ENCODE measurements at regions not wholly inside any gene's neighbourhood (a gene's known extent, or its start where the extent isn't known, plus 50 kb on each side); places are given as distances from the start of the nearest gene placed in this dataset.

DNA sequence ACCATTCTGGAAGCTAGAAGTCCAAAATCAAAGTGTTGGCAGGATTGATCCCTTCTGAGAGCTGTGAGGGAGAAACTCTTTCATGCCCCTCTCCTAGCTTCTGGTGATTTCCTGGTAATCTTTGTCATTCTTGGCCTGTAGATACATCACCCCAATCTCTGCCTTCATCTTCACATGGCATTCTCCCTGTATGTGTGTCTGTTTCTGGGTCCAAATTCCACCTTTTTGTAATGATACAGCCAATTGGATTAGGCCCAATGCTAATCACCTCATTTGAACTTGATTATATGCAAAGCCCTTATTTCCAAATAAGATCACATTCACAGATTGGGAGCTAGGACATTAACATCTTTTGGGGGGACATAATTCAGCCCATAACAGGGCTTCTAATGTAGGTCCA, 76.9 kb upstream of the MBIP start:
- CTCF ChIA-PET: no interaction called here

More for the DNA sequence above, 76.9 kb upstream of the MBIP start:
- BruUV-seq (replicated peaks): no TSS peak
- H3K27ac ChIP-seq (ENCODE audit: low read depth, low read length): no peak overlapping the region
- no peak for ATAC-seq
- no peaks in the 10 kb centered on the region for H3K79me2 ChIP-seq (ENCODE audit: insufficient read depth, low read length)
- no peak for DNase-seq (ENCODE audit: low read depth, low spot score)
- no peaks in the 10 kb centered on the region for H3K27me3 ChIP-seq (ENCODE audit: insufficient read depth, low read length)
- ChIA-PET RAD21 (ENCODE audit: low non-redundant PET in 1 of 2, low total read pairs in 2 of 2, uncharacterized antibody in 2 of 2, unreplicated experiment in 2 of 2) (no interaction called here), POLR2A (no interaction called here)
- no peak overlapping the region for H3K4me3 ChIP-seq (replicated peaks in 1 of 2; ENCODE audit: low read depth in 1 of 2, low read length in 2 of 2)
- no peak for TF ChIP-seq CBX3 (IDR thresholded peaks at IDR 0.05; ENCODE audit: low read depth)
- no peak for TF ChIP-seq EZH2 (IDR thresholded peaks at IDR 0.05)
- no peak for TF ChIP-seq TCF7L2 (IDR thresholded peaks at IDR 0.05; ENCODE audit: borderline replicate concordance, extremely low read depth, insufficient read depth, insufficient read length)
- TF ChIP-seq ZNF274 (IDR thresholded peaks at IDR 0.05; ENCODE audit: low read depth, low read length): no peak
- TF ChIP-seq, protein P1, sequence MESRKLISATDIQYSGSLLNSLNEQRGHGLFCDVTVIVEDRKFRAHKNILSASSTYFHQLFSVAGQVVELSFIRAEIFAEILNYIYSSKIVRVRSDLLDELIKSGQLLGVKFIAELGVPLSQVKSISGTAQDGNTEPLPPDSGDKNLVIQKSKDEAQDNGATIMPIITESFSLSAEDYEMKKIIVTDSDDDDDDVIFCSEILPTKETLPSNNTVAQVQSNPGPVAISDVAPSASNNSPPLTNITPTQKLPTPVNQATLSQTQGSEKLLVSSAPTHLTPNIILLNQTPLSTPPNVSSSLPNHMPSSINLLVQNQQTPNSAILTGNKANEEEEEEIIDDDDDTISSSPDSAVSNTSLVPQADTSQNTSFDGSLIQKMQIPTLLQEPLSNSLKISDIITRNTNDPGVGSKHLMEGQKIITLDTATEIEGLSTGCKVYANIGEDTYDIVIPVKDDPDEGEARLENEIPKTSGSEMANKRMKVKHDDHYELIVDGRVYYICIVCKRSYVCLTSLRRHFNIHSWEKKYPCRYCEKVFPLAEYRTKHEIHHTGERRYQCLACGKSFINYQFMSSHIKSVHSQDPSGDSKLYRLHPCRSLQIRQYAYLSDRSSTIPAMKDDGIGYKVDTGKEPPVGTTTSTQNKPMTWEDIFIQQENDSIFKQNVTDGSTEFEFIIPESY (IDR thresholded peaks at IDR 0.05; ENCODE audit: extremely low read depth, insufficient replicate concordance, low read length): no peak
- no peak for TF ChIP-seq SRF (IDR thresholded peaks at IDR 0.05; ENCODE audit: low read depth)
- TF ChIP-seq, protein P2, sequence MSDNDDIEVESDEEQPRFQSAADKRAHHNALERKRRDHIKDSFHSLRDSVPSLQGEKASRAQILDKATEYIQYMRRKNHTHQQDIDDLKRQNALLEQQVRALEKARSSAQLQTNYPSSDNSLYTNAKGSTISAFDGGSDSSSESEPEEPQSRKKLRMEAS (IDR thresholded peaks at IDR 0.05): no peak
- TF ChIP-seq, protein P3, sequence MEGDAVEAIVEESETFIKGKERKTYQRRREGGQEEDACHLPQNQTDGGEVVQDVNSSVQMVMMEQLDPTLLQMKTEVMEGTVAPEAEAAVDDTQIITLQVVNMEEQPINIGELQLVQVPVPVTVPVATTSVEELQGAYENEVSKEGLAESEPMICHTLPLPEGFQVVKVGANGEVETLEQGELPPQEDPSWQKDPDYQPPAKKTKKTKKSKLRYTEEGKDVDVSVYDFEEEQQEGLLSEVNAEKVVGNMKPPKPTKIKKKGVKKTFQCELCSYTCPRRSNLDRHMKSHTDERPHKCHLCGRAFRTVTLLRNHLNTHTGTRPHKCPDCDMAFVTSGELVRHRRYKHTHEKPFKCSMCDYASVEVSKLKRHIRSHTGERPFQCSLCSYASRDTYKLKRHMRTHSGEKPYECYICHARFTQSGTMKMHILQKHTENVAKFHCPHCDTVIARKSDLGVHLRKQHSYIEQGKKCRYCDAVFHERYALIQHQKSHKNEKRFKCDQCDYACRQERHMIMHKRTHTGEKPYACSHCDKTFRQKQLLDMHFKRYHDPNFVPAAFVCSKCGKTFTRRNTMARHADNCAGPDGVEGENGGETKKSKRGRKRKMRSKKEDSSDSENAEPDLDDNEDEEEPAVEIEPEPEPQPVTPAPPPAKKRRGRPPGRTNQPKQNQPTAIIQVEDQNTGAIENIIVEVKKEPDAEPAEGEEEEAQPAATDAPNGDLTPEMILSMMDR (IDR thresholded peaks at IDR 0.05 in 2 of 3, conservative IDR thresholded peaks at IDR 0.05 in 1 of 3; ENCODE audit: borderline replicate concordance in 1 of 3, insufficient read depth in 1 of 3, low read depth in 2 of 3, low read length in 2 of 3): no peak
- TF ChIP-seq SIN3A (IDR thresholded peaks at IDR 0.05; ENCODE audit: low read depth): no peak
- no peak for TF ChIP-seq ZFX (IDR thresholded peaks at IDR 0.05)
- TF ChIP-seq POLR2A (IDR thresholded peaks at IDR 0.05; ENCODE audit: borderline replicate concordance, extremely low read depth, insufficient read depth, insufficient read length): no peak
- no peak for TF ChIP-seq FOSL1 (IDR thresholded peaks at IDR 0.05; ENCODE audit: low read depth)
- H3K9me2 ChIP-seq (ENCODE audit: insufficient read depth): no peaks in the 10 kb centered on the region
- H3K9ac ChIP-seq (ENCODE audit: low read length): no peak overlapping the region
- no peak overlapping the region for H3K4me2 ChIP-seq (ENCODE audit: low read length)
- 0 out of 4 replicates have a peak, but pooled peaks cover 0 to 3% of the 10 kb centered on the region in 2 experiments for H3K9me3 ChIP-seq (ENCODE audit: control insufficient read depth in 1 of 2, insufficient read depth in 1 of 2, low read depth in 1 of 2, low read length in 2 of 2)
- intact Hi-C loops (cut with micrococcal nuclease): no loop called here
- no peak overlapping the region for H2AFZ ChIP-seq (ENCODE audit: low read depth, low read length, poor library complexity, severe bottlenecking)
- no peaks in the 10 kb centered on the region for H3K36me3 ChIP-seq (ENCODE audit: control insufficient read depth in 1 of 2, insufficient read depth in 2 of 2, low read length in 2 of 2)
- H4K20me1 ChIP-seq (ENCODE audit: insufficient read depth): no peaks in the 10 kb centered on the region
- no peaks in the 10 kb centered on the region for H3K4me1 ChIP-seq (ENCODE audit: control insufficient read depth in 1 of 2, insufficient read depth in 2 of 2, low read length in 2 of 2)

All from HCT116 (cell line).